ENCODE measurements at regions not wholly inside any gene's neighbourhood (a gene's known extent, or its start where the extent isn't known, plus 50 kb on each side); places are given as distances from the start of the nearest gene placed in this dataset.

DNA sequence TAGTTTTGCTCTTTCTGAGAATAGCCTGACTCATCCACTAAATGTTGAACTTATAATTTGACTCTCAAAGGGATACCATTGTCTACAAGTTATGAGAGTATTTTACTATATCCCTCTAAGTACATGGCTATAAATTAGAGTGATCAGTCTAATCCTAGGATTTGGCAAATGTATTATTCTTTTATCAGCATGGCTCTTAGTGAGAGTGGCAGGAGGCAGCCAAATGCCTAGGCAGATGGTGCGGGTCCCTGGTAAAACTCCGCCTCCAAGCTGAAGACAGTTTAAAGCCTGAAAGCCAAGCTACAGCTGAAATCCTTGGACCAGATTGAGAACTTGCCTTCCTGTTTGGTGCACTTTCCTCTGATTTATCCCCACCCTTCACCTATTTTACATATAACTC is 631.8 kb downstream of the SQOR start:
- DNase-seq, result no peak

DNA sequence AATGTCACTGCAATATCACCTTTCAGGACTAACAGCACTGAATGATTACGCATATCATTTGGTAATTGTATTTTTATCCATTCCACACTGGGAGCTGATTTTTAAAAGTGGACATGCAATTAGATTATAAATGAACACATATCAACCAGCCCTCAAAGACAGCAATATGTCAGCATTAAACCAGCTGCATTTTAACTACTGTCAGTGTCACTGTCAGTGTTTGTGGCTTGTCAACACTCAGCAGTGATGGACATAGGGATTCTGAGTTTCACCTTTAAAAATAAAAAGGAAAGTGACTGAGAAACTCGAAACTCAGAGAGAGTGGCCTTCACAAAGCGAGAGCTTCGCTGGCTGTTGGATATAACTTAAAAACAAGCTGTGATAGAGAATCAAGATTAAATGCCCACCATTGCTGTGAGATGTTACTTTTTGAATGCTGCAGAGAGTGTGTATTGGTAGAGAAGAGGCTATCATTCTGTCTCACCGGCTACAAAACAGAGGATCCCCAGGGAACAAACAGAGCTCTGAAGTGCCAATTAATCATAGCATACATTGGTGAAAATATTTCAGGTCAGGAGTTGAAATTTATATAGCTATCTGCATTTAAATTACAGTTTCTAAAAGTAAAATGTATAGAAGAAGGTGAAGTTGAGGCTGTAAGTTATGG is 635.8 kb downstream of the SQOR start:
- DNase-seq, result no peak

DNA sequence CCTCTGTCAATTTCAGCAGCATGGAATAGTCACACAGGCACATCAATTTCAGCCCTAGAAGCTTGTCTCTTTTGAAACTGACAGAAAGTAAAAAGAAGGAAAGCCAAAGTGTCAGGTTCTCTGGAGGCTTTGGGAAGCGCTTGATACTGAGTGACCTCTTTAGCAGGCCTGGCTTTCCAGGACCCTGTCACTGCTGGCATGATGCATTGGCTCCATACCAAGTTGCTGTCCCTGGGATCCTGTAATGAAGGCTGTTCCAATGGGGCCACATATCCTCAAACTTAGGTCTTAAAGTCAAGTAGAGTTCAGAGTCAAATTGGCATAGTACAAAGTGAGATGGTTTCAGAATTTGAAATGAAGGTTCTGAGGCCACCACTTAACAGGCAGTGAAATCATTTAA is 640.9 kb downstream of the SQOR start:
- DNase-seq, result no peak

DNA sequence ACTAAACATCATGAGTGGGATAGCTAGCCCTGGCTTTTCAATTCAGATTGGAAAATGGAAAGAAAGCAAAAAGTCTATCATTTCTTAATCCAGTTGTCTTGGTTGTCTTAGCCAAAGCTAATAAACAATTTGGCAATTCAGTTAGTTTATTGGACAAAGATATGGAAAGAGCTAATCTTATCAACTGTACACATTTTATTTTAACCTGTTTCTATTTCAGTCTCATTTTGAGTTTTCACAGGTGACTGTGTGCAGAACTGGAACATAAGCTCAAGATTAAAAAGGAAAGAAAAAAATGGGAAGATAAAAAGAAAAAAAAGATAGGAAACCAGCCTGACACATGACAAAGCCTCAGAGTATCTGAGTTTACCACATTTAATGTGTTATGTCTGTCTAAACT is 642.6 kb downstream of the SQOR start:
- DNase-seq, result no peak

DNA sequence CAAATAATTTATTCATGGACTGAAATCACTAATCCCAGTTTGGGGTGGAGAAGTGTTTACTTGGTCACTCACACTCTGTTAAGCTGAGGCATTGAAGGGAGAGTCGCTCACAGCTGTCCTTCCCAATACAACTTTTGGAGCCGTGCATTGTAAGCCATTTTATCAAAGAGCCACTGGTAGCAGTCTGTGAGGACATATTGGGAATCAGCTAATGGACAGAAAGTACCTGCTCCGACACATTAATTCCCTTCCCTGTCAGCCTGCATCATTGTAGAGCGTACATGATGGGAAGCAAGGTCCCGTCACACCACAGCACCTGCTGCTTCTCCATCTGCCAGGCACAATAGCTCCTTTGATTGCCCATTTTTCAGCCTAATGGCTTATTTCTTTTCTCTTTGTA is 643.2 kb downstream of the SQOR start:
- DNase-seq, result no peak

DNA sequence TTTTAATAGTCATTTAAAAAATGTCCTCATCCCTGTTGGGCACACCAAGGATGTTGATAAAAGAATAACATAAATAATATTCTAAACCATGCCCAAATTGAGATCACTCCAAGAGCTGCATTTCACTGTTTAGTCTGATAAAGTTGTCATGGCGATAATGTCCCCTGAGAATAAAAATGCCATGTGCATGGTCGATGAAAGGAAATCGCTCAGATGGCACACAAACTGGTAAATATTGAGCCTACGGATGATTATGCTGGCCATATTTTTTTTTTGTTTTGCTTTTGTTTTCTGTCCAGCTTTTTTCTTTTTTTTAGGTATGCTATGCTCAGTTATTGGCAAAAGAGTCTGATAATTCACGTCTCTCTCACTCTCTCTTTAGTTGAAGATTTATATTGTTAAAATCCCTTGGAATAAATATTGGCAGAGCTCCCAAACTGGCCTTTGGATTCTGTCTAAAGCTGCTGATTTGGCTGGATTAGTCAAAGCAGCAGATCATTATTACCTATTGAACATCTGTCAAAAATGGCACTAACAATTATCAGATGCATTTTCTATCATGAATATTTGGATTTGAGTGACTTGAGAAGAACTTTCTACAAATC is 643.8 kb downstream of the SQOR start:
- DNase-seq, result no peak

DNA sequence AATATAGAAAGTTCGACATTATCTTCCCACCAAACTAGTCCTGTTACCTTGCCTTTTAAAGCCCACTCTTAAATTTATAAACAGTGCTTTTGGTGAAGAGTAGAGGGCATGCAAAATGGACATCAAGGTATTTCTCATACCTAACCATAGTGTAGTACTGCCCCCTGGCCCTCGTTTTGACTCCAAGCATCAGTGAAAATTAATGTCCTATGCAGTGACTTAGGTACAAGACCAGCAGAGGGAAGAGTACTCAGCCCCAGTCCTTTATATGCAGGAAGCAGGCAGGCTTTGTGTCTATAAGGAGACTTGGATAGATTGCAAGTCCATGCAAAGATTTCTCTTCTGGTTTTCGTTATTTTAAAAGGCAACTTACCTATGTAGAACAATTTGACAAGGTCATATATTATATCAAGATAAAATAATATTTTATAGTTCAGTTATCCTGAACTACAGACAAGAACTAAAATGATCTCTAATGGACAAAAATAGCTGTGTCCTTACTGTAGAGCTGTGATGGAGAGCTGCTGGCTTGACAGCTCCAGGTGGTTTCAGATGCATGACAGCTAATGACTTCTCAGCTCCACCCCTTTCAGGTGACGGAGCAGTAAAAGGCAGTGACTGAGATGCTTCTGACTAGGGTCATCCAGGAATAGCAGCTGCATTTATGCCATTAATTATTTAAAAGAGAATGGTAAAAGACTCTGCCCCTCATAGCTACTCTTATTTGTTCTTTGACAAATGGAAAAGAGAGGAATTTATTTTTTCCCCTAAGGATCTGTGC is 646.1 kb downstream of the SQOR start:
- DNase-seq, result no peak

DNA sequence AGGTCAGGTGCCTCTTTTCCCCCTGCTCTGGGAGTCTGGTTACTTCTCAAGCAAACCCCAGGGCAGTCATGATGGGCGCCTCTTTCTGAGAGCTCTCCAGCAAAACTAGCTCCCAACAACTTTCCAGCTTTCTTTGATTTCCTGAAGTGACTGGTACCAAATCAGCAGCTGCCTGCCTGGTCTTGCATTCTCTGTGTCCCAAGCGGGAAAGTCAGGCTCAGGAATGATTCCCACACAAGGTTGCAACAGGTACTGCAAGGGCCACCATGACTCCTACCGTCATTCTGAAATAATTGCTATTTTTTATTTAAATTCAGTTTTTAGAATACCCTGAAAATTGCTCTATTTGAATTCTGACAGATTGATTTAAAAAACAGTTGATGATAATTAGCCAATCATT is 658.7 kb downstream of the SQOR start:
- no peak for DNase-seq

DNA sequence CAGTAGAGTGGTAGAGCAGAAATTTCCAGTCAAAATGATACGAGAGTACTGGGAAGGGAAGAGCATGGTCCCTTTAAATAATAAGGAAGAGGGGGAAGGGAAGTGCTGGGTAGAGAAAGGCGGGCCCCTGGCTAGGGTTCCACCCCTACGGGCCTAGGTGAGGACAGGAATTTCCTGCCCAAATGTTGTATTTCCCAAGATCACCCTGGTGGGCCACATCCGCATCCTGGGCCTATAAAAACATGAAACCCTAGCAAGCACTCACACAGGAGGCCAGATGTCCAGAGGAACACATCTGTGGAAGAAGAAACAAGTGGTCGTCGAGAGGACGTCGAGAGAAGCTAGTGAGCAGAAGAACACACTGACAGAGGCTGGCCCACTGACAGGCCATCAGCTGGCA is 661.2 kb downstream of the SQOR start:
- DNase-seq, result no peak

DNA sequence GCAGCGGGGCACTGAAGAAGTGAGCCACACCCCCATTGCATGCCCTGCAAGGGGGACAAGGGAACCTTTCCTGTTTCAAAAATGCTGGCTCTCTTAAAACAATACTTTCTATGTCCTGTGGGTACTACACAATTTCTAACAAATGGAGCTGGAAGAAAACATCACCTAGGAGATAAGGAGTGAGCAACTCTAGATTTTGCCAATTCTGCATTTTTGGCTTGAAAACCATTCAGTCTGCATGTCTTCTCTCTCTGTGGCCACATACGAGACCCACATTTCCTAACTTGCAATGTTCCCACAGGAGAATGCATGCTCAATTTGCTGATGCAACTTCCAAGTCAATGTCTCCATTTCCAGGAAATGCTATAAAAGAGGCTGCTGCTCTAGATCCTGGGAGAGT is 662.0 kb downstream of the SQOR start:
- DNase-seq, result no peak

DNA sequence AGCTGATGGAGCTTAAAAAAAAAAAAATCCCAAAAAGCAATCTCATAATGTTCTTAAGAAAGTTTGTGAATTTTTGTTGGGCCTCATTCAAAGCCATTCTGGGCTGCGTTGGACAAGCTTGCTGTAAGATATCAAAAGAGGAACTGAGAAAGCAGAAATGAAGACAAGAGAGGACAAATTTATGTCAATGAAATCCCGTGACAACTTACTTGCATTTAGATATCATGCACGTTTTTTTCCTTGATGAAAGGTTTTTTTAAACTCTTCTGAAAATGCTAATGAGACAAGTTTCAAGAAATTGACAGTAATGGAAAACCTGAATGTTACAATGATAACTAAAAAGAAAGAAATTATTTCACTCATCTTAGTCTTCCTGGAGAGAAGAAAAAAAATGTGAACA is 662.9 kb downstream of the SQOR start:
- no peak for DNase-seq

DNA sequence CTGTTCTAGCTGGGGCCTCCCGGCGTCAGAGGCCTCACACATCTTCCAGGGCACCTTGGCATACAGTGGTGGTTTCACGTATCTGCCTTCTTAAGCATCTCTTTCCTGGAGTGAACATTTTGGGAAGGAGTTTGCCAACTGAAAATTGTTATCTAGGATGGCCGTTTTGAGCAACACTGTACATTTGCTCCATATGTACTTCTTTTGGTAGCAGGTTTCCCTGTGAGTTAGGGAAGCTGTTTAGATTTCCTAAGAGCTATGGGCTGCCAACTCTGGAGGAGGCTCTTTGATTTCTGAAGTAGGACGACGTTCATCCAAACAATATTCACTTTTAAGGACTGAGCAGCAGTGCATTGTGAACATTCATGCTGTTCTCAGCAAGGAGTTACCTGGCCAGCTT is 665.9 kb downstream of the SQOR start:
- no peak for DNase-seq

DNA sequence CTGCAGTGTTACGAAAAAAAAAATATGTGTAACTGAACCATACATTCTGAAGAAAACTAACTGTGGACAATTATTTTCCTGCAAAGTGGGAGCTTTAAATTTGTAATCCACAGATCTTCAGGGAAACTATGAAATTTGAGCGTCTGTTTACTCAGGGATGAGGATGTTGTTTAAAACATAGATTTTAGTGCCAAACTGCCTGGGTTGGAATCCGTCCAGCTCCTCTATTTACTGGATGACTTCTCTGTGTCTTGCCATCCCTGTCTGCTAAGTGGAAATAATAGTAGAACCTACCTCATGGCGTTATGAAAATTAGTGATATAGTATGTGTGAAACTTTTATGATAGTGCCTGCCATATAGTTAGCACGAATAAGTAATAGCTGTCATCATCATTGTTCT is 666.5 kb downstream of the SQOR start:
- no peak for DNase-seq

DNA sequence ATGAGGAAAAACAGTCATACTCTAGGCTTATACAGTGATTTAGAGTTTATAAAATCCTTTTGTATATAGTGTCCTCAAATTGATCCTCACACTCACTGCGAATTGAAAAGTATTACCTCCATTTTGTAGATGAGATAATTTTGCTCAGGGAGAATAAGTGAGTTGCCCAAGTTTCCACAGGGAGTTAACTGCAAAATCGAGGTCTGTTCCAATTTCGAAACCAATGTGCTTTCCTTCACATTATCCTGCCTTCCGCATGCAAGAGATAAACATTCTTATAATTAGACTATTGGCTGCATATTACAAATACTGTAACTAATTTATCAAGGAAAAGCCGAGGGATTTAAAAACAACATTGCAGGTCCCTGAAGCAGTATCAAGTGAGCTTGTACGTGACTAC is 667.0 kb downstream of the SQOR start:
- DNase-seq, result no peak

DNA sequence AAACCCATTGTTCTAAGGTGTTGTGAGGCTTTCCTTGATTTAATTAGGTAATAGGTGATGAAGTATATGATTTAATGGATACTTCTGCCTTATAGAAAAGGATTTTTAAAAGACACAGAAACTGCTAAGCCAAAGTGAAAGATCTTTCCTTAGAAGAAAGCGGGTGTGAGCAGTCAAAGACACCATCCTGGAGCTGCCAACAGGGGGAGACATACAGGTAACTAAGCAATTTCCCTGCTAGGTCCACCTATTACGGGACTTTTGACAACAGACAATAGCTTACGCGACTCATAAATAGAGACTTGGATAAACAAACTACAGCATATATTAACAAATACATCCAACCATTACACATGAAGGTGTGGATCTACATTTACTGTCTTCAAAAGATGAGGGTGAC is 669.5 kb downstream of the SQOR start:
- DNase-seq, result peak; percentile 24

DNA sequence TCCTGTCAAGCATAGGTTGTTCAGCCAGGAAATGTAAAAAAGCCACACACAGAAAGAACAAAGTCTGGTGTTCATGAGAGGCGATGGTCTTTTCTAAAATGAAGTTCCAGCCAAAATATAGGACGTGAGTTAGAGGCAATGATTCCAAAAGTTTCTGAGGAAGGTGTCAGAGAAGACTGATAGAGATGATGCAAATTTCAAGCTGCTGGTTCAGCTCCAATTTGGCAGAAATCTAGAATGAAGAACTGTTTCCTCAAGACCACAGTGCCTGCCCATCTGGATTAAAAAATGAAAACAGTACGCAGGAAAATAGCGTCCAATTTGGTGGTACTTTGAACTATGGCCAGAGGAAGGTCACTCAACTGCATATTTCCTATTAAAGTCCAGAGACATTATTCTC is 672.9 kb downstream of the SQOR start:
- no peak for DNase-seq

DNA sequence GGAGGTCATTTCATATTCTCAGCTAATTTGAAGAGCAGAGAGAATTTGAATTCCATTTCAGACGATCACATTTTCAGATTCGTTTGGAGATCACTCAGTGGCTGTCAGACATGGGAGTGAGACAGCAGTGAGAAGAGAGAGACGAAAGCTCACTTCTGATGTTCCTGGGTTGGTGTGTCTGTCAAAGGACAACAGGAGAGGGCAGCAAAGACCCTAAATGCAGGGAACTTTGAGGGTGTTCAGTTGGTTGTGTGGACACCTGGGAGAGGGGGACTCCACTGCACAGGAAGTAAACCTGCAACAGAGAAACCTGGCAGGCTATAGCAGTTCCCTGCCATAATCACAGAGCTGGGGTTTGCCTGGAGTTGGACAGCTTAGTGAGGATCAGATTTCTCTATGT is 675.1 kb downstream of the SQOR start:
- no peak for DNase-seq

DNA sequence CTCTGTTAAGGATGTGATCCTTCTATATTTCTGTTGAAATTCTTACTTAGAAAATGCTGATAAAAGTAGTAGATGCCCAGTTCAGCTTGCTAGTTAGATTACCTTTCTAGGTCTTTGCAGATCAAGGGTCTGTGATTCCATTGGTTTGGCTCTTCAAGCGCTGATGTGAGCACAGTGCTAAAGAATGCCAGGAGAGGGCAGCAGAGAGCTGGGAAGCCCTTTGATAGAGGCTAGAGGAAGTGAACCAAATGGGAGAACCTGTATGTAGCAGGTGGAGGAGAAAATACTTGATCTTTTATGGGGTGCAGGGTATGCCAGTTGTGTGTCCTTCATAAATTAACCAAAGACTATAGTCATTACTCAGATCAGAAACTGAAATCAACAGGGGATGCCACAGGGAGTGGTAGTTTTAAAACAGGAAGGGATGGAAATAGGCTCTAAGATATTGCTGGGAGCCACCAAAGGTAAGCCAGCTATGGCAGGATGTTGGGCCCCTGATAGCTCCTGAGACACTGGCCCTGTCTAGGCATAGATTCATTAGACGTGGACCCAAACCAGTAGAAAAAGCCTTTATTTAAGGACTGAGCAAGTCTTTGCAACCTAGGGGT is 677.4 kb downstream of the SQOR start:
- peak; percentile 64 for DNase-seq

DNA sequence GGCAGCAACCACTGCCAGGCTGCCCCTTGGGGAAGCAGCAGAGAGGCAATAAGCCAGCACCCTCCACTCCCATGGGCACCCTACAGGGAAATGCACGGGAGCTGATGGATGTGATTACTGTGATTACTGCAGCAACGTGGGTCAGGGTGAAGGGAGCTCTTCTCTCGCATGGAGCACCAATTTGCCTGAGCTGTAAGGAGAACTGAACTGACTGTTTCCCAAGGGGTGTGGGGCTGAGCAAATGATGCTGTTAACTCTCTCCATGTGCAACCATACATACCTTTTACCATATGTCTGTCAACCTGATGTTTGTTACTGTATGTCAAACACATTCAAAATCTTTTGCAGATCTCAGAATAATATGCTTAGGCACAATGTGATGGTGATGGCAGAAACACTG is 680.6 kb downstream of the SQOR start:
- DNase-seq, result no peak

DNA sequence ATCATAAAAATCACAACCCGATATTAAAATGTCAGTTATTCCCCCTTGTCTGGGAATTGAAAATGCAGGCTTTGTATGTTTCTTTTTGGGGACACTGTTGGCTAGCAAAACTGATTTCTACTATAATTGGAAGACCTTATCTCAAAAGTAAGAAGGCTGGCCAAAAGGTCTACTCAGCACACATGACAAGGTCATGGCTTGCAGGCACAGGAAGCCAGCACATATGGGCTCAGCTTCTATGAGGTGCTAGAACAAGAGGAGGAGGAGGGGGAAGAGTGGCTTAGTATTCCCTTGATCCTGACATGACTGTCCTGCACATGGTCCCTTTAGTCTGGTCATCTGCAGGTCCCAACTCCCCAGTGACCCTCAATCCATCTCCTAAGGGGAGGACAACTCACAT is 681.2 kb downstream of the SQOR start:
- DNase-seq, result no peak

DNA sequence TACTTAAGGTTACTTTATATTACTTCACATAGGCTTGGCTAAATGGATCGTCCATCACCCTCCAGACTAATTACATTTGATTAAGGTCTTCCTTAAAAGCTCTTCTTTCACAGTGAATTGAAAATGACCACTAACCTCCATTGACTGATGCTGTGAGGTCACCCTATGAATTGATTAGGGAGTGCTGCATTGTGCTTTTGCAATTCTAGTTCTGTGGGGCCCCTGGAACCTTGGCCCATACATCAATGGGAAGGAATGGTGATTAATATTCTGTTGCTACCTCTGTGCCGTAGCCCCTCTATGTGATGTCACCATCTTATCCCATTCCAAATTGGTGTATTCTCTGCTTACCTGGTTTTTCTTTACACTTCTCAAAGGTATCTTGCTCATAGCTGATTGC is 682.2 kb downstream of the SQOR start:
- DNase-seq, result no peak

DNA sequence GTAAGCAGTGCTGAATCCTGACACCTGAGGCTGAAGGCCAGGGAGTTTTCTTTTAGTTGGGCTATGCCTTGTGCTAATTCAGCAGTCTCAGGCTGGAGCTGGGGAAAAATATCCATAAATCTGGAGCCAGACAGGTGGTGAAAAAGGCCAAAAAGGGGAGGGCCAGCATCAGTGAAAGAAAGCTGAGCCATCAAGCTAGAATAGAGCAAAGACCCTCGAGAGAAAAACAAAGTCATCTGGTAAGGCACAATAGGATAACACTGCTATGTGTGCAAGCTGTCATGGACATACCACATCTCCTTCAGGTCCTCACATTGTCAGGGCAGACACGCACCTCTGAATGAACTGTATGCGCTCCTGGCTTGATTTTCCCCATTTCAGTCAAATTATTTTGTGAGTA is 687.9 kb downstream of the SQOR start:
- no peak for DNase-seq

DNA sequence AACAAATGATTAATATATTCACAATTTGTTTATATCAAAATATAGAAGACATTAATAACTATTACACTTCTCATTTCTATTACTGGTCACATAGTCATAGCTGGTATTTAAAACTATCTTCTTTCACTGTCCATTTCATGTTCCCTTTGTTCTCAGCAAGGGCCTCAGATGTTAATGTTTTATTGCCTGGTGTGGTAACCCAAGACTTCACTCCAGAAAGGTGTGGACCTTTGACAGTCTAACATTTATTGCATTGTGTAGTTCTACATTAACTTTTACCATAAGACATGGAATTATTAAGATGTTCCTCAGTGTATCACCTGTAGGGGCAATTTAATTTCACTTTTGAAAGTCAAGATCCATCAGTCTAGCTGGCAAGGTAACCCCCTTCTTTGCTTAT is 691.3 kb downstream of the SQOR start:
- no peak for DNase-seq

DNA sequence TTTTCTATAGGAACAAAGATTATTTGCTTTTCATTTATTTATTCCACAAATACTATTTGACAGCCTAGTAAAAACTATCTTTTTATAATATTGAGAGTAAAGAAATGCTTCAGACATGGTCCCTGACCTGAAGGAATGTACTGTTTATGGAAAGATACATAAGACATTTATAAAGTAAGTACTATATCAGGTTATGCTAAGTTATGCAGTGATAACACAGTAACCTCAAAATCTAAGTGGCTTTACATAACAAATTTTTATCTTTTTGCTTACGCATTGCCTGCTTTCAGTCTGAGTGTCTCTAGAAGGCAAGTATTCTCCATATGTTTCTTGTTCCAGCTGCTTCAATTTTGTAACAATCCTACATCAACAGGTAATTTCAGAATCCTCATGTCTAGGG is 694.0 kb downstream of the SQOR start:
- no peak for DNase-seq
